ENCODE measurements at regions not wholly inside any gene's neighbourhood (a gene's known extent, or its start where the extent isn't known, plus 50 kb on each side); places are given as distances from the start of the nearest gene placed in this dataset.

DNA sequence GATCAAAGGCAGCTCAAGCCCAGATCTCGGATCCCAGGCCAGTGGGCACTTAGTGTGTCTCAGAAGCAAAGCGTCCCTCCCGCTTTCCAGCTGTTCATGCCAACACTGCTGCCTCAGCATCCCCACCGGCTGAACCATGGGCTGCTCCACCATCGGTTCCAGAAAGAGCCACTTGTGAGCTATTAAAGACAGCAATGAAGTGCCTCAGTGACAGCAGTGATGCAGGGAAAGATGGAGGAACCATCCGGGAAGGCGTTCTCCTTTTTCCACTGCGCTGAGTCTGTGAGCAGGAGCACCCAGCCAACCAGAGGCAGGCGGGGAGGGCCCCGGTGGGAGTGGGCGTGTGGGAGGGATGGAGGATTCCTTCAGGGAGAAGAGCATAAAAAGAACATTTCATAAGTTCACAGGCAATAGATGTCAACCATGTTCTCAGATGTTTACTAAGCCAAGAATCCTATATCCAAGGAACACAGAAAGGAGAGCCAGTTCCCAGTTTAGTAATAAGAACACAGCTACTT is 96.2 kb upstream of the MKI67 start:
- no peak for FAIRE-seq

DNA sequence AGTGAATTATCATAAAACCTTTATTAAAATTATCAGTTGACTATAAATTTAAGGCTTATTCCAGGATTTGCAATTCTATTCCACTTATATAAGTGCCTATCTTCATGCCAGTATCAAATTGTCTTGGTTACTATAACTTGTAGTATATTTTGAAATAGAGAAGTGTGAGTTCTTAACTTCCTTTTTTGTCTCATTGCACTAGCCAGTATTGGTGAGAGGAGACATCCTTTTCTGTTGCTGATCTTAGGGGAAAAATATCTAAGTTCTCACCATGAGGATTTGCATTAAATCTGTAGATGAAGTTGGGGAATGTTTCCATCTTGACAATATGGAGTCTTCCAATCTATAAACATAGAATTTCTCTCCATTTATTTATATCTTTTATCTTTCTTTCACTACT is 104.2 kb upstream of the MKI67 start:
- FAIRE-seq, result no peak

DNA sequence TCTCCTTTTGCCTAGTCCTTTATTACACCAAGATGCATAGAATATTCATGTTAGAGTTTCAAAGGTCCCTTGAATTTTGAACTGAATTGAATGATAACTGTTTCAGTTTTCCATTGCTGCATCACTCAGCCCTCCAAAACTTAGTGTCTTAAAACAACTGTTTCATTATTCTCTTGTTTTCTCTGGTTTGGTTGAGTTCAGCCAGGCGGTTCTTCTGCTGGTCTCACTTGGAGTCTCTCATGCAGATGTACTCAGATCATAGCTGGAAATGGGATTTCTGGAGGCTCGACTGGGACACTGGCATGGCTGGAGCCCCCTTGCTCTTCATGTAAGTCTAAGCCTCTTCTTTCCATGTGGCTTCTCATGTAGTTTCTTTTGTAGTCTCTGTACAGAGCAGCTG is 107.2 kb upstream of the MKI67 start:
- FAIRE-seq, result no peak

DNA sequence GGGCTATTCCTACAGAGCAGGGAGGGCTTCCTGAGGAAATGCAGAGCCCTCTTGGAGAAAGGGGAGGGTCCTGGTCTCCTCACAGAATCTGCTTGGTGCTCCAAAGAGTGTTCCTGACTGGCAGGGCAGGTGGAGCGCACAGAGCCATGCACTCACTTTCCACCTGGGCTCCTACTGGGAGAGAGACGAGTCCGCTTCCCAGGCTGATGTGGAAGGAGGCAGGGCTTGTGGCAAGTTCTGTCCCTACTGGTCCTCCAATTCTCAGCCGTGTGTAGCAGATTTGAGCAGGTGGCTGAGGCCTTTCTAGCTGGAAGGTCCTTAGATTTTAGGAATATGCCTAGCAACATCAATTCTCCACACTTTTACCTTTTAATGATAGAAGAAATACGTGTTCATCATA is 111.5 kb upstream of the MKI67 start:
- no peak for FAIRE-seq

DNA sequence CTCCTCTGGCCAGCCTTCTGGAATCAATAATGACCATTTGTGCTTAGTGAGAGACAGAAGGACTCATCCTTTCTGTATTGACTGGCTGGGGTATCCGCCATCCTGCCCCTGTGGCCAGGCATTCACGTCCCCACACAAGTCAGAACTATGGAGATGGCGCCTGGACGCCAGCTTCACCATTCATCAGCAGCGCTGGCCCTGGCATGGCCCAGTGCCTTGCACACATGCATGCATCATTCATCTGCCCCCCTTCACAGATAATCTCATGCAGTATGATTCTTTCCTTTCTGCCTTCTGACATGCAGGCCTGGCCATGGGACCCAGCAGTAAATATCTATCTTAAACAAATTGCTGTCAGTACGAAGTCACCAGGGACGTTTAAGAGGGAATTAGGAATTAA is 114.8 kb upstream of the MKI67 start:
- no peak for FAIRE-seq

DNA sequence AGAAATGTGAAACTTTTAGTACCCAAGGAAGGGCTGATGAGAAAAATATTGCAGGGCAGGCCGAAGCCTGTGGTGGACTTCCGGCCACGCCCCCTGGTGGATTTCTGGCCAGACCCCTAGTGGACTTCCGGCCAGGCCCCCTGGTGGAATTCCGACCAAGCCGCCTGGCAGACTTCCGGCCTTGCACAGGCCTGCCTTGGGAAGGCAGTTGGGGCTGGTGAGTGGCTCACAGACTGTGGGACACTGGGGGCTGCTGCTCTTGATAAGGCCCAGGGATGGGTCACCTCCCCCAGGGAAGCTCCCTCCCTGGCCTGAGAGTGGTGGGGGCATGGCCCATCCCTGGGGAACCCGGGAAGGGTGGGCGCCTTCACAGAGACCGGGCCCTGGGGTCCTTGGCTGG is 116.4 kb upstream of the MKI67 start:
- FAIRE-seq, result no peak

DNA sequence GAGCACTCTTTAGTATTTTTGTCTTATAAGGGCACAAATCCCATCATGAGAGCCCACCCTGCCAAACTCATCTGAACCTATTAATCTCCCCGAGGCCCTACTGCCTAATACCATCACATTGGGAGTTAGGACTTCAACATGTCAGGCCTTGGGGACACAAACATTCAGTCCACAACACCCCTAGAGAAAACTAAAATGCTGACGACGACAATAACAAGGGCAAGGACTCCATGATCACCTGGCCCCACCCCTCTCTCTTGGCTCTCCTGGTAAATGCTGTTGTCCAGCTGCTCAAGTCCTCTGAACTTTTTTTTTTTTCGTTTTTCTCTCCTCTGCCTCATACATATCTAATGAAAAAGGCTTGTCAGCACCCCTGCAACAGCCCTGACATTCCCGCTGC is 118.8 kb upstream of the MKI67 start:
- no peak for FAIRE-seq

DNA sequence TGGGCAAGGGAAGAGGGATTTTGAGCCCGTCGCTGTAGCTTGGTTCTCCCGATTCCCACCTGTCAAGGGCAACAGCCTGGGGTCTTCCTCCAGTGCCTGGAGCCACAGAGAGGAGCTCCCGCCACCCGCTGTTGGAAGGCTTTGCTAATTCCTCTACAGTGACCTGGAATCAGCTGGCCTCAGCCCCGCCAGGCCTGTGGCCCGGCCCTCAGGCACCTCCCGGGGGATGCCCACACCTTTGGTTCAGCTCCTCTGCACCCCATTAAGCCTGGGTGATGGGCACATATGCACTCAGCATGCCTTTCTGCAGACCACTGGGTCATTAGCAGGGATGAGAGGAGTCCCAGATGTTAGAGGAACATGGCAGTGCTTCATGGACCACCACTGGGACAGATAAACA is 121.4 kb upstream of the MKI67 start:
- FAIRE-seq, result no peak

DNA sequence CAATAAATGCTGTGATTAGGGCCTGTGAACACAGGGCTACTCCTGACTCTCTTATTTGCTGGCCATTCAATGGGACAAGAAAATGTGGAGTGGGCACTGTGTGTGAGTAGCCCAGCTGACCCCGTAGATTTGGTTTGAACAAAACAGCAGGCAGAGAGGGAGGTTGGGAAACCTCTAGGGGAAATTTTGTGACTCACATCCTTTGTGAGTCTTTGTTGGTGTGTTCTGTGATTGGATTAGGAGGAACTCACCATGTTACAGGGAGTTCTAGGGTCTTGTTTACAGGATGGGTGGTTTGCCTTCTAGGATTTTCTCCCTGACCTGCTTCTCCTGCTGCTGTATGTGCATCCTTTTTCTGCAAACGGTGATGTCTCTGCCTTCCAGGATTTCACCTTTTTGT is 128.3 kb upstream of the MKI67 start:
- FAIRE-seq, result no peak

DNA sequence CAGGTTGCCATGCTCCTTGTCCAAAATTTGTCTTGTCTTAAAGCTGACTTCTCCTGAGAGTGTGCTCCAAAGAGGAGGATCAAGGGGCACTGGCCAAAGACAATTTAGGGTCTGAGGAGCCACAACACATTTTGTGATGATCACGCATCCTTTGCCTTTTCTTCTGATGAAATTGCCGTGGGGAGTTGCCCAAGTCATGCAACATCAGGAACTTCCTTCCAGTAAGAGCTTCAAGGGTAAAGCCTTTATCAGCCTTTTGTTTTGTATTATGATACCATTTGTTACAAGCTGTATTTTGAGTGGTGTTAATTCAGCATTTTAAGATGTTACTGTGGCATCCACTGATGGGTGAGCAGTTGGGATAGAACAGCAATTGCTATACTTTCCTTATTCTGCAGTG is 131.2 kb upstream of the MKI67 start:
- FAIRE-seq, result no peak

DNA sequence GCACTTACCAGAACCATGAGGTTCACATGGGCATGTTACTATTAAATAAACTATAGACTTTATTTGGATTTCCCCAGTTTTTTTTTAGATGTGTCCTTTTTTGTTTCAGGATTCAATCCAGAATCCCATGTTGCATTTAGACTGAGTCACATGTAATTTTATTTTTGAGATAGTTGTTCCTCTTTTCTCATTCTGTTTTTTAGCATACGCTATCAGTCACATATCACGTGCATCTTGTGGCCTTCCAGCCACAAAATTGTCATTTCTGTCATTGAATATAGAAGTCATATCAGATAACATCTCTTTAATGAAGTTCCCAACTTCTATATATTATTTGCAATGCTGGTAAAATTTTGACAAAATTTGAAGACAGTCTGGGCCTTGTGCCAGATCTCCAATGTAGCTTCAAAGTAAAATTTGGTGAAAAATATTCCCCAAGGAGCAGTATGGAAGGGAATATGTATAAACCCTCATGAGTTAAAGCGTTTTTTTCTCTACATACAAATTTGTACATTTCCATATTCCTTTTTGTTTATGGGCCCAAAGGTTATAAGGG is 132.3 kb upstream of the MKI67 start:
- no peak for FAIRE-seq

DNA sequence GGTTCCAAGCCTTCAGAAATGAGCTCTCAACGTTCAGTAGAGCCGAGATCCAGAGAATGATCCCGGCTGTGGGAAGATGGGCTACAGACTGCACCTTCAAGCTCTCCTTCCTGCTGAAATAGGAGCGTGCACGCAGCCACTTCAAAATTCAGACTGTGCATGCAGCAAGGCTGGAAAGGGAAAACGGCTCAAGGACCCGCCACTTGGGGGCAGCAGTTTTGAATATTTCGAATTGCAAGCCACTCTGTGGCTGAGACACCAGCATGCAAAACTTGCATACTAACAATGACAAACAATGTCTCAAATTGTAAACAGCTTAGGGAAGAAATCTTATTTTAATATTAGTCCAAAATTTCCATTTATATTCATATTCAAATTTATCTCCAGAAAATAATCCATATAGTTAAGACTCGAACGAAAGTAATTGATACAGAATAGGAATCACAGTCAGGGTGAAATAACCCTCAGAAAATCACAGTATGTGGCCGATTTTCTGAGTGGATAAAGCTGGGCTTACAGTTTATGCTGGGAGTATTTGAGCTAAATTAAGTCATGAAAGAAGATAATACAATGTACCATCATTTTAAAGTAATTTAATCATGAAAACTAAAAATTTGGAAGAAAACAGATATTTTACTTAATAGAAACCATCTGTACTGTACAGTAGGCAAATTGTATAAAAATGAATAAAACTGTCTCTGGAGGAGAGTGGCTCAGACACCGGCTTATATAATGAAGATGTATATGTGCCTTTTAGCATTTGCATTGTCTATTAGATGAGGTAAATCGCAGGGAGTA is 137.9 kb upstream of the MKI67 start:
- no peak for FAIRE-seq

DNA sequence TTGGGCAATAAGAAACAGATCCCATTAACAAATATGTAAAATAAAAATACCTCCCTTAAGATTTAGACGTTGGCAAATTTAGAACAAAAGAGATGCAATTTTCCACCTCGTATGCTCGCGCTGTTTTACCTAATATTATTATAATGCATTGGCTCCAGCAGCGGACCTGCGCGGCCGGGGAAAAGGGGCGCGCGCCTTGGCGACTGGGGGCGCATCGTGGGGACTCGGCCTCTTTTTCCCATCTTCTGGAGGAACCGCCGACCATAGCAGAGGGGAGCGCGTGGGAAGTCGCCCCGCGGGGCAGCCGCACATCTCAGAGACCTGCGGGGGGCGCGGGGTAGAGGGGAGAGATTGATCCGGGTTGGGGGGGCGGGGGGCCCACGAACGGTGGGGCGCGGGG is 139.4 kb upstream of the MKI67 start:
- FAIRE-seq, result no peak

DNA sequence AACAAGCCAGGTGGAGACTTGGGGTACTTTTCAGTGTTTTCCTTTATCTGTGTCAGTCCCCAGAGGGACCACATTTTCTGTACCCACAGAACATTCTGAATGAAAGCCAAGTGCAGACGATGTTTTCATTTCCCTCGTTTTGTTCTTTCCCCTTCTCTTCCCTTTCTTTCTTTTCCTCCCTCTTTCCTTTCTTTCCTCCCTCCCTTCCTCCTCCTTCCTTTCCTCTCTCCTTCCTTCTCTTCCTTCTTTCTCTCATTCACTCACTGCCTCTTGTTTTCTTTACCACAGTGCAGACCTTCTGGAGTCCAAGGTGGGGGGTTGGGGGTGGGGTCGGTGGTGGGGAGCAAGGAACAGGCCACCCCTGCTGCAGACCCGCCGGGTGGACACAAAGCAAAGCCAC is 141.4 kb upstream of the MKI67 start:
- no peak for FAIRE-seq

DNA sequence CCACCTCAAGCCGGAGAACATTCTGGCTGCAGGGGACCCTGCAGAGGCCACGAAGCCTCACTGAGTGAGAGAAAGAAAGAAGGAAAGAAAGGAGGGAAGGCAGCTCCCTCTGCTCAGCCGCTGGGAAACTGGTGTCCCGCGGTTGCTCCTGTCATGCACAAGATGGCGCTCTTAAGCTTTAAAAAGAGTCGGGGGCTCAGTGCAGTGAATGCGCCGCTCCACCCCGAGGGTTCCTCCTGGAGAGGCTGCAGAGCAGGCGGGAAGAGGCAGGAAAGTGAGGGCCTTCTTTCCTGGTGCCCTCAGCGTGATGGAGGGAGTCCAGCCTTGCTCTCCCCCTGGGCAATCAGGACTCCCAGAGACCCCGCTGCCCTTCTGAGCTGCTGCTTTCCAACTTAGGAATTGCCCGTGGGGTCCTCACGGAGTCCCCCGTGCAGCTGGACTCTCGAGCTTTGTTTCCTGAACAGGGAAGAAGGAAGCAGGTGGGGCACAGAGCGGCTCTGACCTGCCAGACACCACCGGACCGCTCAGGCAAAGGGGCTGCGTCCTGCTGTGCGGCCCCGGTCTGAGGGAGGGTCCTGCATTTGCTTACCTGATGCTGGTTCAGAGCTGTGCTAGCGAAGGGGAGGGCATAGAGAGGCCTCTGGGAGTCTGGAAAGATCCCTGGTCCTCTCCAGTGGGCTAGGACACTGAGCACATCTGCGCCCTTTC is 141.9 kb upstream of the MKI67 start:
- FAIRE-seq, result no peak

DNA sequence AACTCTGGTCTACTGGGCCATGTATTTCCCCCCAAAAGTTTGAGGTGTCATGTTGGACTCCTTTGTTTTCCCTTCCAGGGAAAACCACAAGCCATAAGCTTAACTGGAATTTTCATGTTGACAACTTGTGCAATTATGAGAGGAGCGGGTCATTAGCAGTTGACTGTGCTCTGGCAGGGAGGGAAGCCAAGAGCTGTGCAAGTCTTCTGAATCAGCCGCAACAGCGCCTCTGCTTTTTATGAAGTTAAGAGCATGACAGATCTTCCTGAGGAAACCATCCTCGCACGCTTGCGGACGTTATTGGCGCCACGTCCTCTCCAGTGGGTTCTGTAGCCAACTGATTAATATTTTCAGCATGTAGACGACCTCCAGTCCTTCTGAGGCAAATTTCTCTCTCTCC is 148.7 kb upstream of the MKI67 start:
- no peak for FAIRE-seq

DNA sequence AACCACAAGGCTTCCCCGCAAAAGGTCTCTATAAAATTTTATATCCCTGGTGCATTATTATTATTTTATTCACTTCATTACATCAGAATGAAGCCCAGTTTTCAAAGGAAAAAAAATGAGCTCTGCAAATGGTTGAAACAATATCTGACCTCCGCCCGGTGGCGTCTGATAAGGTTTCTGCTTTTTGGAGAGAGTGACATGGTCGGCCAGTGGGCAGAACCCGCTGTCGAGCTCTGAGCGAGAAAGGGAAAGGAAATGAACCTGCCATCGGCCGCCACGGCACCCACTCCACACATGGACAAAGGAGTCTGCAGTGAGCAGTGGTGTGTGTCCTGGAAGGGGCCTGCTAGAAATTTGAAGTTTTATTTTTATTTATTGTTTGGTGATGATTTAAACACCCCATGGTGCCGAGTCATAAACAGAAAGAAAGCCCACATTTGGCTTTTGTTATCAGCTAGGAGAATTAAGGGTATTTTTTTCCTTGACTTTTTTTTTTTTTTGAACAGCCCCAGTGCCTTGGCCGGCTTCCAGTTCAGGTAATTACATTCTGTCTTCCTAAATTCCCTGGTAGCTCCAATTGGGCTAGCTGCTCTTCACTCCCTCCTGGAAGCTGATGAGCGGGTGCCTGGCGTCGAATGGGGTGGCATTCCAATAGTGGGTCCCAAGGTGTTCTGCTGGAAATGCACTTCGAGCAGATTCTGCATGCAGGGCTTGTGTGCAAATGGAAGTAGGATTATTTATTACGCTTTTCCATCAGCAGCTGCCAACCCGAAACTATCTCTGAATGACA is 149.4 kb upstream of the MKI67 start:
- no peak for FAIRE-seq

DNA sequence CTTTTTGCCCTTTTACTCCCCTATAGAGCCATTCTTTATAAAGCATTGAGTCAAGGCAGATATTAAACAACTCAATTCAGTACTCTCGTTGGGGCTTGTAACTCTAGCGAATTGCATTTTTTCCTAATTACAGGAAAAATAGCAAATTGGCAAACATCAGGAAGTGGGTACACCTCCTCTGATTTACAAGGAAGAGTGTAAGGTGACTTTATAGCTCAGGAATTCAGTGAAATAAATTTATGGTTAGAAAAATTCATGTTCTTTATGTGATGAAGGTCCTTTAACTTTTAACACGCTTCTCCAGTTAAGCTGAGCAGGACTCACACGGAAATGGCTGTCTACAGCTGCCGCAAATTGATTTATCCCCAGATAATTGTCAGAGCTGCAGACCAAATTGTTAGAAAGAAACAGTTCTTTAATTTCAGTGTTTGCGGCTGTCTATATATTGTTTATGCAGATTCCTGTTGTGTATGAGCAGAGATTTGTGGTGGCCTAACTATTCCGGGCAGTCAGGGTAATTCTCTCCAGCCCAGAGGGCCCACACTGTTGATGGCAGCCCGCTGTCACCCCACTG is 151.1 kb upstream of the MKI67 start:
- FAIRE-seq, result no peak

DNA sequence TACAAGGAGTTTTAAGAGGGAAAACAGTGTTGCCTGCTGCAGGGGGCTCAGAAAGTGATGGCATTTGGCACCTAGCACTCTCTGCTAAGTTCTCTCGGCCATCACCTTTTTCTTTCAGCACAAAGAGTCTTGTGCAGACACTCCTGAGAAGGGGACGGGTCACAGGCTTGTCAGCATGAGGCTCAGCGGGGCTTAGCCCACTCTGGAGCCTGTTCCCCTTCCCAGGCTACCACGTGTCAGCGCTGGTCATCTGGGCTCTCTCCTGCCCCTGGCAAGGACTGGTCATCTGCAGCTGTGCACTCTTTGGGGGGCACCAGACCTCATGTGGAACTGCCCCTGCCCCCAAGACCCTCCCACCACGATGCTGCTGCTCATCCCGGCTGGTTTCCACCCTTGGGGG is 152.1 kb upstream of the MKI67 start:
- FAIRE-seq, result no peak

DNA sequence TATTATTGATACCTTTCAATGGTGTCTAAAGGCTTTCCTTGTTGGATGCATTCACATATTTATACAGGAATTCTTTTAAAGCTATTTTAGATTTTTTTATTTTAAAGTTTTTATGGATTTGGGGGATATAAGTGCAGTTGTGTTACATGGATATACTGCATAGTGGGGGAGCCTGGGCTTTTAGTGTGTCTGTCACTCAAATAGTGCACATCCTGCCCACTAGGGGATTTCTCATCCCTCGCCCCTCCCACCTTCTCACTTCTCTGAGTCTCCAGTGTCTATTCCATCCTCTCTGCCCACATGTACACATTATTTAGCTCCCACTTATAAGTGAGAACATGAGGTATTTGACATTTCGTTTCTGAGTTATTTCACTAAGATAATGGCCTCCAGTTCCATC is 154.0 kb upstream of the MKI67 start:
- no peak for FAIRE-seq

DNA sequence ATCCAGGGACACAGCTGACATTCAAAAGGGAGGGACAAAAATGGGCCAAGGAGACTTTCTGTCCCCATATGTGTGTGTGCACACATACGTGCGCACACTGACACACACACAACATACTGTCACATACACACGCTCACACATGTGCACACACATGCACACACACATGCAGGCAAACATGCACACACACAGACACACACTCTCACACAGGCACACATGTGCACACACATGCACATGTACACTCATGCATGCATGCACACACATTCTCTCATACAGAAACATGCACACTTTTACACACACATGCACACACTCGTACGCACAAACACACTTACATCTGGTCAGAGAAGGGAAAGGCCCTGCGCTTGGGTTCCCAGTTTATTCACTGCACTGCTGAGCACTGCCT is 155.1 kb upstream of the MKI67 start:
- FAIRE-seq, result no peak

DNA sequence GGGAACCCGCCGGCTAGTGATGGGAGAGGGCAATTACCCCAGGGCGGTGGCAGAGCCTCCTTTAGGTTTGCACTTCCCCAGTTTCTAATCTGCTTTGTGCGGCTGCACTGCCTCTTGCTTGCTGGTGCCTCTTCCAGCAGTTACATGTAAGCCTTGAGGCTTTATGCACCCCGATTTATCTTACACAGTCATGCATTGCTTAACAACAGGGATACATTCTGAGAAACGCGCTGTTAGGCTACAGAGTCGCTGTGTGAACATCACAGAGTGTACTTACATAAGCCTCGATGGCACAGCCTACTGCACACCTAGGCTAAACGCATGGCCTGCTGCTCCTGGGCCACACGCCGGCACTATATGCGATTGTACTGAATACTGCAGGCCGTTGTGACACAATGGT is 155.6 kb upstream of the MKI67 start:
- no peak for FAIRE-seq

DNA sequence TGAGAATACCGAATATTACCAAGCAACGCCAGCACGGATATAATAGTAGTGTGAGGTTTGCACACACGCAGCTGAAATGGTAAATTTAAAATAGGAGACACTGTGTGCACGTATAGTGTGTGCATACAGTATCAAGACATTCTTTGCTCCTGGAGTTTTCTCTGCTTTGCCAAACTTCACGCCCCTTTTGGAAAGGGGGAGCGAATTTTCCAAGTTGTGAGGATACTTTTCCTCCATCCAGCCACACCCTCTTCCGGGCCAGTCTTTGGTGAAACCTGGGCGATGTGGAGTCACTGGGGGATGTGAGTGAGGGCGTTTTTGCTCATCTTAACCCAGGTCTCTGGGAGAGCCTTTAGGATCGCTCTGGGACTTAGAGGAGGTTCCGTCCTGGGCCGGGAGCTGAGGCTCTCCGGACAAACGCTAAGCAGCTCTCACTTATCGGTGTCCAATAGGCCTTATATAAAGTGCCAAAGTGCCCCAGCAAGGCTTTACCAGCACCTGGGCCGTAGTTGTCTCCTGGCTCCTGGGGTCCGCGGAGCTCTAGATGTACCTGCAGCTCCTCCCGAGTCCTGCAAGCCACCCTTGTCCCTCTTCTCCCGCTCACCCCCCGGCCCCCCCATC is 160.0 kb upstream of the MKI67 start:
- FAIRE-seq, result no peak
